ENCODE measurements at regions not wholly inside any gene's neighbourhood (a gene's known extent, or its start where the extent isn't known, plus 50 kb on each side); places are given as distances from the start of the nearest gene placed in this dataset.

- no peaks in the 10 kb centered on the region for H3K79me2 ChIP-seq (ENCODE audit: insufficient read depth, low read length)
- H3K4me1 ChIP-seq (ENCODE audit: control insufficient read depth in 1 of 2, insufficient read depth in 2 of 2, low read length in 2 of 2): no peaks in the 10 kb centered on the region
- no peaks in the 10 kb centered on the region for H3K36me3 ChIP-seq (replicated peaks in 1 of 2; ENCODE audit: control insufficient read depth in 1 of 2, insufficient read depth in 2 of 2, low read length in 2 of 2)
- H3K27ac ChIP-seq (ENCODE audit: low read depth in 1 of 2, low read length in 2 of 2): no peak overlapping the region
- Mint-ChIP-seq H3K4me3 (no peak overlapping the region), H3K4me1 (no peaks in the 10 kb centered on the region), H3K27ac (no peak overlapping the region), H3K9me3 (peaks cover 0 to 9% (median 2%) of the 10 kb centered on the region in 7 donors), H3K27me3 (ENCODE audit: low read depth in 3 of 3) (peaks cover 0 to 4% (median 0%) of the 10 kb centered on the region in 3 donors), H3K36me3 (no peaks in the 10 kb centered on the region)
- H3K4me3 ChIP-seq (replicated peaks in 1 of 3; ENCODE audit: low read depth in 2 of 3, low read length in 3 of 3): no peak overlapping the region
- H4K20me1 ChIP-seq (ENCODE audit: insufficient read depth, low read length): no peaks in the 10 kb centered on the region
- H3K4me2 ChIP-seq (replicated peaks; ENCODE audit: extremely low read depth, low read length, poor library complexity, severe bottlenecking): no peak overlapping the region
- no peak overlapping the region for H3K9ac ChIP-seq (ENCODE audit: insufficient read depth, low read length, poor library complexity, severe bottlenecking)
- TF ChIP-seq, protein P1, sequence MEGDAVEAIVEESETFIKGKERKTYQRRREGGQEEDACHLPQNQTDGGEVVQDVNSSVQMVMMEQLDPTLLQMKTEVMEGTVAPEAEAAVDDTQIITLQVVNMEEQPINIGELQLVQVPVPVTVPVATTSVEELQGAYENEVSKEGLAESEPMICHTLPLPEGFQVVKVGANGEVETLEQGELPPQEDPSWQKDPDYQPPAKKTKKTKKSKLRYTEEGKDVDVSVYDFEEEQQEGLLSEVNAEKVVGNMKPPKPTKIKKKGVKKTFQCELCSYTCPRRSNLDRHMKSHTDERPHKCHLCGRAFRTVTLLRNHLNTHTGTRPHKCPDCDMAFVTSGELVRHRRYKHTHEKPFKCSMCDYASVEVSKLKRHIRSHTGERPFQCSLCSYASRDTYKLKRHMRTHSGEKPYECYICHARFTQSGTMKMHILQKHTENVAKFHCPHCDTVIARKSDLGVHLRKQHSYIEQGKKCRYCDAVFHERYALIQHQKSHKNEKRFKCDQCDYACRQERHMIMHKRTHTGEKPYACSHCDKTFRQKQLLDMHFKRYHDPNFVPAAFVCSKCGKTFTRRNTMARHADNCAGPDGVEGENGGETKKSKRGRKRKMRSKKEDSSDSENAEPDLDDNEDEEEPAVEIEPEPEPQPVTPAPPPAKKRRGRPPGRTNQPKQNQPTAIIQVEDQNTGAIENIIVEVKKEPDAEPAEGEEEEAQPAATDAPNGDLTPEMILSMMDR (IDR thresholded peaks at IDR 0.05): no peak
- peaks cover 0 to 3% of the 10 kb centered on the region in 2 donors for H3K9me3 ChIP-seq (replicated peaks in 1 of 2; ENCODE audit: control insufficient read depth in 1 of 2, insufficient read depth in 1 of 2, low read length in 2 of 2)
- no peak for DNase-seq
- WGBS (ENCODE audit: insufficient coverage): 100% methylated on average over 1 of the region's 3 CpGs
- H3K27me3 ChIP-seq (ENCODE audit: control insufficient read depth in 2 of 2, insufficient read depth in 2 of 2, low read length in 2 of 2): peaks cover 0 to 2% of the 10 kb centered on the region in 2 donors
- intact Hi-C loops (cut with micrococcal nuclease): no loop called here
- H2AFZ ChIP-seq (ENCODE audit: insufficient read depth, low read depth, low read length, poor library complexity, severe bottlenecking): no peak overlapping the region
These were observed 265.8 kb upstream of the MEIS1 start for GRCh38 chr2:66169076-66169475.

GRCh38 chr2:66164470-66164869 lies 270.5 kb upstream of the MEIS1 start:
- peaks cover 0 to 3% (median 0%) of the 10 kb centered on the region in 3 donors for H3K27me3 Mint-ChIP-seq (ENCODE audit: low read depth in 3 of 3)
- no peak overlapping the region for H3K9ac ChIP-seq (ENCODE audit: insufficient read depth, low read length, poor library complexity, severe bottlenecking)

More at GRCh38 chr2:66164470-66164869, 270.5 kb upstream of the MEIS1 start:
- intact Hi-C loops (cut with micrococcal nuclease): no loop called here
- Mint-ChIP-seq H3K9me3 (peaks cover 0 to 8% (median 2%) of the 10 kb centered on the region in 7 donors), H3K4me3 (no peak overlapping the region), H3K36me3 (no peaks in the 10 kb centered on the region), H3K27ac (no peak overlapping the region), H3K4me1 (peaks cover 9% of the 10 kb centered on the region)
- Histone ChIP-seq H3K9me3 (replicated peaks in 1 of 2; ENCODE audit: control insufficient read depth in 1 of 2, insufficient read depth in 1 of 2, low read length in 2 of 2) (no peaks in the 10 kb centered on the region), H3K79me2 (ENCODE audit: insufficient read depth, low read length) (no peaks in the 10 kb centered on the region), H3K4me3 (replicated peaks in 1 of 3; ENCODE audit: low read depth in 2 of 3, low read length in 3 of 3) (no peak overlapping the region), H3K36me3 (replicated peaks in 1 of 2; ENCODE audit: control insufficient read depth in 1 of 2, insufficient read depth in 2 of 2, low read length in 2 of 2) (no peaks in the 10 kb centered on the region), H3K4me2 (replicated peaks; ENCODE audit: extremely low read depth, low read length, poor library complexity, severe bottlenecking) (no peak overlapping the region), H3K4me1 (ENCODE audit: control insufficient read depth in 1 of 2, insufficient read depth in 2 of 2, low read length in 2 of 2) (peaks cover 0 to 6% of the 10 kb centered on the region in 2 donors), H3K27ac (ENCODE audit: low read depth in 1 of 2, low read length in 2 of 2) (no peak overlapping the region), H3K27me3 (ENCODE audit: control insufficient read depth in 2 of 2, insufficient read depth in 2 of 2, low read length in 2 of 2) (peaks cover 0 to 2% of the 10 kb centered on the region in 2 donors), H4K20me1 (ENCODE audit: insufficient read depth, low read length) (no peaks in the 10 kb centered on the region), H2AFZ (ENCODE audit: insufficient read depth, low read depth, low read length, poor library complexity, severe bottlenecking) (no peak overlapping the region)
- DNase-seq: no peak
- WGBS (ENCODE audit: insufficient coverage): 93% methylated on average over 2 of the region's 4 CpGs
- TF ChIP-seq, protein P1 (IDR thresholded peaks at IDR 0.05): no peak

Data from CD14-positive monocyte (primary cell).